HG02798 (cell line): ENCODE measurements at regions not wholly inside any gene's neighbourhood (a gene's known extent, or its start where the extent isn't known, plus 50 kb on each side); places are given as distances from the start of the nearest gene placed in this dataset.
"Not testable (repeated sequence)": the region's sequence is repeated elsewhere in the genome, so short reads cannot be mapped to it uniquely, and the experiment has no call there.

ENCODE experiments used
- ATAC-seq: cut with Tn5 transposase; IDR thresholded peaks from one replicate; pipeline ENCODE4 v1.9.1; 2021; ENCODE audit warnings: mild to moderate bottlenecking; ENCODE audit not compliant: unreplicated experiment, poor library complexity

GRCh38 chr7:25431956-25432450 lies 203.7 kb upstream of the NPVF start:
- no peak for ATAC-seq

GRCh38 chr7:25432807-25433206 lies 204.5 kb upstream of the NPVF start:
- no peak for ATAC-seq

- ATAC-seq = no peak
Measured at GRCh38 chr7:25436413-25436812, 208.1 kb upstream of the NPVF start.

GRCh38 chr7:25437308-25437707 lies 209.0 kb upstream of the NPVF start:
- ATAC-seq = no peak

- ATAC-seq = no peak
Measured at GRCh38 chr7:25444991-25445390, 216.7 kb upstream of the NPVF start.

GRCh38 chr7:25448301-25448700 lies 220.0 kb upstream of the NPVF start:
- no peak for ATAC-seq

- no peak for ATAC-seq
Measured at GRCh38 chr7:25454020-25454419, 225.7 kb upstream of the NPVF start.

GRCh38 chr7:25454562-25455041 lies 226.3 kb upstream of the NPVF start:
- ATAC-seq = no peak

- no peak for ATAC-seq
Measured at GRCh38 chr7:25455683-25456251, 227.5 kb upstream of the NPVF start.

GRCh38 chr7:25456467-25457171 lies 228.3 kb upstream of the NPVF start:
- ATAC-seq = no peak

GRCh38 chr7:25459057-25459456 lies 230.8 kb upstream of the NPVF start:
- ATAC-seq = no peak

- ATAC-seq = no peak
Measured at GRCh38 chr7:25460433-25460832, 232.1 kb upstream of the NPVF start.

- no peak for ATAC-seq
Measured at GRCh38 chr7:25469669-25470068, 241.4 kb upstream of the NPVF start.

- ATAC-seq = no peak
Measured at GRCh38 chr7:25476863-25477499, 248.7 kb upstream of the NPVF start.

GRCh38 chr7:25478221-25478620 lies 249.9 kb upstream of the NPVF start:
- ATAC-seq = not testable (repeated sequence)

GRCh38 chr7:25478925-25479324 lies 250.6 kb upstream of the NPVF start:
- no peak for ATAC-seq

GRCh38 chr7:25481891-25482290 lies 253.6 kb upstream of the NPVF start:
- no peak for ATAC-seq

GRCh38 chr7:25482631-25483030 lies 254.3 kb upstream of the NPVF start:
- no peak for ATAC-seq

- no peak for ATAC-seq
Measured at GRCh38 chr7:25485026-25485425, 256.7 kb upstream of the NPVF start.

GRCh38 chr7:25486656-25487055 lies 258.4 kb upstream of the NPVF start:
- ATAC-seq = no peak

GRCh38 chr7:25493805-25494366 lies 265.6 kb upstream of the NPVF start:
- ATAC-seq = no peak
